ENCODE measurements at regions not wholly inside any gene's neighbourhood (a gene's known extent, or its start where the extent isn't known, plus 50 kb on each side); places are given as distances from the start of the nearest gene placed in this dataset.

- peaks cover 0 to 5% of the 10 kb centered on the region in 2 donors for H3K4me1 ChIP-seq
- TF ChIP-seq, protein P1, sequence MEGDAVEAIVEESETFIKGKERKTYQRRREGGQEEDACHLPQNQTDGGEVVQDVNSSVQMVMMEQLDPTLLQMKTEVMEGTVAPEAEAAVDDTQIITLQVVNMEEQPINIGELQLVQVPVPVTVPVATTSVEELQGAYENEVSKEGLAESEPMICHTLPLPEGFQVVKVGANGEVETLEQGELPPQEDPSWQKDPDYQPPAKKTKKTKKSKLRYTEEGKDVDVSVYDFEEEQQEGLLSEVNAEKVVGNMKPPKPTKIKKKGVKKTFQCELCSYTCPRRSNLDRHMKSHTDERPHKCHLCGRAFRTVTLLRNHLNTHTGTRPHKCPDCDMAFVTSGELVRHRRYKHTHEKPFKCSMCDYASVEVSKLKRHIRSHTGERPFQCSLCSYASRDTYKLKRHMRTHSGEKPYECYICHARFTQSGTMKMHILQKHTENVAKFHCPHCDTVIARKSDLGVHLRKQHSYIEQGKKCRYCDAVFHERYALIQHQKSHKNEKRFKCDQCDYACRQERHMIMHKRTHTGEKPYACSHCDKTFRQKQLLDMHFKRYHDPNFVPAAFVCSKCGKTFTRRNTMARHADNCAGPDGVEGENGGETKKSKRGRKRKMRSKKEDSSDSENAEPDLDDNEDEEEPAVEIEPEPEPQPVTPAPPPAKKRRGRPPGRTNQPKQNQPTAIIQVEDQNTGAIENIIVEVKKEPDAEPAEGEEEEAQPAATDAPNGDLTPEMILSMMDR (IDR thresholded peaks at IDR 0.05), result no peak
- TF ChIP-seq POLR2A (IDR thresholded peaks at IDR 0.05), result no peak
- no peaks in the 10 kb centered on the region for H3K27me3 ChIP-seq
- H3K27ac ChIP-seq, result peak overlapping the region; percentile 46 to 49
- no peak for DNase-seq
- peak overlapping the region in 1 of 2 donors; percentile 5 for H3K4me3 ChIP-seq
- H3K9me3 ChIP-seq, result no peaks in the 10 kb centered on the region
- no peaks in the 10 kb centered on the region for H3K36me3 ChIP-seq
- intact Hi-C loops (cut with DNase I; ENCODE audit: low total_unique reads), result no loop called here
These were observed 60.9 kb upstream of the KLF7 start for GRCh38 chr2:207226671-207227061.

- Histone ChIP-seq H3K9me3 (no peaks in the 10 kb centered on the region), H3K27me3 (no peaks in the 10 kb centered on the region), H3K27ac (peak overlapping the region; percentile 46 to 49), H3K36me3 (no peaks in the 10 kb centered on the region), H3K4me3 (peak overlapping the region in 1 of 2 donors; percentile 5), H3K4me1 (peaks cover 0 to 5% of the 10 kb centered on the region in 2 donors)
- peak; percentile 40 to 48 for DNase-seq
- TF ChIP-seq, protein P1 (IDR thresholded peaks at IDR 0.05), result no peak
- TF ChIP-seq POLR2A (IDR thresholded peaks at IDR 0.05), result no peak
- intact Hi-C loops (cut with DNase I; ENCODE audit: low total_unique reads), result no loop called here
These were observed 61.5 kb upstream of the KLF7 start for GRCh38 chr2:207227062-207227748.

GRCh38 chr2:207227749-207228145, 62.0 kb upstream of the KLF7 start:
- no peak overlapping the region for H3K4me3 ChIP-seq
- TF ChIP-seq POLR2A (IDR thresholded peaks at IDR 0.05), result no peak
- TF ChIP-seq, protein P1 (IDR thresholded peaks at IDR 0.05), result no peak
- H3K9me3 ChIP-seq, result no peaks in the 10 kb centered on the region
- H3K36me3 ChIP-seq, result no peaks in the 10 kb centered on the region
- intact Hi-C loops (cut with DNase I; ENCODE audit: low total_unique reads), result no loop called here
- peak overlapping the region; percentile 46 to 49 for H3K27ac ChIP-seq
- no peaks in the 10 kb centered on the region for H3K27me3 ChIP-seq
- peaks cover 0 to 5% of the 10 kb centered on the region in 2 donors for H3K4me1 ChIP-seq
- no peak for DNase-seq

GRCh38 chr2:207228402-207228801, 62.7 kb upstream of the KLF7 start:
- TF ChIP-seq POLR2A (IDR thresholded peaks at IDR 0.05), result no peak
- TF ChIP-seq, protein P1 (IDR thresholded peaks at IDR 0.05), result no peak
- Histone ChIP-seq H3K9me3 (no peaks in the 10 kb centered on the region), H3K27ac (peak overlapping the region; percentile 46 to 49), H3K4me1 (peaks cover 0 to 5% of the 10 kb centered on the region in 2 donors), H3K36me3 (no peaks in the 10 kb centered on the region), H3K27me3 (no peaks in the 10 kb centered on the region), H3K4me3 (no peak overlapping the region)
- DNase-seq, result no peak
- intact Hi-C loops (cut with DNase I; ENCODE audit: low total_unique reads), result no loop called here

DNA sequence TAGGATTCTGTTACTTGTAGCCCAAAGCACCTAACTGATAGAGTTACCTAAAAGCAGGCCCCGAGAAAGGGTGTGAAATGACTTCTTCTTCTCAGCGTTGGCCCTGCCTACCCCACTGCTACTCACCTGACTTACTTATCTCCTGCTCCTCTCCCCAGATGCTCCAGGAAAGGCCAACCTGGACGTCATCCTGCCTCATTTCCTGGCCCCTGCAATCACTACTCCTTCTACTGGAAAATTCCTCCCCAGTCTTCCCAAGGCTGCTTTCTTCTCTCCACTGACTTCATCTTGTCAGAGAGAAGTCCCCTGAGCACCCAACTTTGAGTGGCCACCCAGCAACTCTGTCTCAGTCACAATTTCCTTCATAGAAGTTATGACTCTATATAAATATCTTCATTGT, 63.4 kb upstream of the KLF7 start:
- Histone ChIP-seq H3K27ac (no peak overlapping the region), H3K27me3 (no peaks in the 10 kb centered on the region), H3K9me3 (no peaks in the 10 kb centered on the region), H3K4me1 (peaks cover 0 to 5% of the 10 kb centered on the region in 2 donors), H3K4me3 (no peak overlapping the region), H3K36me3 (no peaks in the 10 kb centered on the region)
- intact Hi-C loops (cut with DNase I; ENCODE audit: low total_unique reads), result no loop called here
- no peak for DNase-seq
- TF ChIP-seq POLR2A (IDR thresholded peaks at IDR 0.05), result no peak
- TF ChIP-seq, protein P1 (IDR thresholded peaks at IDR 0.05), result no peak

Measured in uterus (tissue), 3 donors.